H1 (cell line): ENCODE measurements at regions not wholly inside any gene's neighbourhood (a gene's known extent, or its start where the extent isn't known, plus 50 kb on each side); places are given as distances from the start of the nearest gene placed in this dataset.

ENCODE experiments used
- CTCF ChIA-PET: fragments of 300-600 bp; sonication (Branson Sonifier 250); formaldehyde crosslinking; loops from one replicate; lab custom pipeline; 2021; ENCODE audit not compliant: partially characterized antibody; lab: Charles Lee
- POLR2A ChIA-PET: fragments of 300-600 bp; sonication (Branson Sonifier 250); formaldehyde crosslinking; loops from one replicate; lab custom pipeline; 2021; ENCODE audit warnings: inconsistent platforms; ENCODE audit not compliant: partially characterized antibody; lab: Charles Lee
- DNase-seq, 2 experiments: peaks; one replicate each; pipeline versions ENCODE4 v3.0.0 to v3.0.0-alpha.2; 2010 to 2022; ENCODE audit warnings: low spot score in 2 of 2, low read depth in 1 of 2, mixed read lengths in 1 of 2
- FAIRE-seq: peaks from 2 replicates; lab custom pipeline; 2011; peaks lifted over from hg19 to GRCh38; lab: Jason Lieb, UNC
- H2AFZ ChIP-seq: 2 replicates; pipeline ENCODE4 v1.8.1; 2012; ENCODE audit warnings: low read length, inconsistent platforms
- H2AK5ac ChIP-seq: 2 replicates; pipeline ENCODE4 v1.6.1; 2013; ENCODE audit warnings: low read depth, low read length
- H2BK120ac ChIP-seq: replicated peaks from 2 replicates; pipeline ENCODE3; 2013; ENCODE audit warnings: low read depth, low read length, inconsistent platforms
- H2BK12ac ChIP-seq: 2 replicates; pipeline ENCODE4 v1.6.1; 2013; ENCODE audit warnings: low read depth, low read length
- H2BK15ac ChIP-seq: 2 replicates; pipeline ENCODE4 v1.6.1; 2013; ENCODE audit warnings: low read length
- H2BK20ac ChIP-seq: 2 replicates; pipeline ENCODE4 v1.6.1; 2013; ENCODE audit warnings: low read length
- H2BK5ac ChIP-seq: 2 replicates; pipeline ENCODE4 v1.6.1; 2013; ENCODE audit warnings: low read depth, low read length
- H3K14ac ChIP-seq: 2 replicates; pipeline ENCODE4 v1.6.1; 2013; ENCODE audit warnings: inconsistent platforms; ENCODE audit not compliant: insufficient read length
- H3K18ac ChIP-seq: 2 replicates; pipeline ENCODE4 v1.6.1; 2013; ENCODE audit warnings: low read length; ENCODE audit errors: extremely low read depth
- H3K23ac ChIP-seq: 2 replicates; pipeline ENCODE4 v1.6.1; 2013; ENCODE audit warnings: inconsistent platforms; ENCODE audit not compliant: insufficient read length
- H3K23me2 ChIP-seq: 2 replicates; pipeline ENCODE4 v1.6.1; 2013; ENCODE audit warnings: low read depth, low read length
- H3K27ac ChIP-seq: 2 replicates; pipeline ENCODE4 v1.6.1; 2011; ENCODE audit warnings: low read depth, low read length, inconsistent platforms
- H3K27me3 ChIP-seq, 4 experiments: replicated peaks in 1 of 4; 1 replicate in 1 of 4; 2 replicates in 3 of 4; pipeline versions ENCODE4 v1.6.1 to v1.8.1; 2011 to 2013; ENCODE audit warnings: low read length in 3 of 4, mild to moderate bottlenecking in 3 of 4, inconsistent platforms in 2 of 4, mixed read lengths in 2 of 4, moderate library complexity in 1 of 4; ENCODE audit not compliant: control insufficient read depth in 3 of 4, insufficient read depth in 3 of 4; ENCODE audit errors: extremely low read depth in 1 of 4
- H3K36me3 ChIP-seq, 4 experiments: 2 replicates each; pipeline versions ENCODE4 v1.6.1 to v1.8.1; 2011 to 2013; ENCODE audit warnings: mild to moderate bottlenecking in 4 of 4, low read length in 3 of 4, moderate library complexity in 2 of 4, control low read depth in 1 of 4, inconsistent platforms in 1 of 4; ENCODE audit not compliant: insufficient read depth in 4 of 4, control insufficient read depth in 2 of 4
- H3K4ac ChIP-seq: replicated peaks from 2 replicates; pipeline ENCODE3; 2013; ENCODE audit warnings: low read length, low read depth, mixed read lengths, inconsistent platforms; ENCODE audit not compliant: insufficient read length
- H3K4me1 ChIP-seq, 4 experiments: replicated peaks in 1 of 4; 1 replicate in 1 of 4; 2 replicates in 3 of 4; pipeline versions ENCODE4 v1.6.1 to v1.8.1; 2011 to 2013; ENCODE audit warnings: low read length in 3 of 4, inconsistent platforms in 2 of 4, mixed read lengths in 1 of 4; ENCODE audit not compliant: insufficient read depth in 4 of 4, control insufficient read depth in 3 of 4
- H3K4me2 ChIP-seq, 2 experiments: 2 replicates each; pipeline versions ENCODE4 v1.6.1 to v1.8.1; 2011 to 2013; ENCODE audit warnings: low read depth in 2 of 2, low read length in 2 of 2, control low read depth in 1 of 2, inconsistent platforms in 1 of 2, mild to moderate bottlenecking in 1 of 2; ENCODE audit not compliant: insufficient read depth in 1 of 2
- H3K4me3 ChIP-seq, 4 experiments: fragments of 200-600, 300-600 bp in 1 of 4; sonication (generic), shearing (Covaris generic), sonication (Bioruptor Twin) in 1 of 4; 2 replicates each; pipeline versions ENCODE4 v1.5.1 to v1.8.1; 2011 to 2016; ENCODE audit warnings: low read length in 4 of 4, low read depth in 3 of 4, control low read depth in 2 of 4, inconsistent platforms in 2 of 4, mild to moderate bottlenecking in 2 of 4, mixed read lengths in 1 of 4, moderate library complexity in 1 of 4; ENCODE audit not compliant: insufficient read depth in 2 of 4; ENCODE audit errors: extremely low read depth in 1 of 4
- H3K56ac ChIP-seq: replicated peaks from 2 replicates; pipeline ENCODE3; 2013; ENCODE audit warnings: low read depth, mild to moderate bottlenecking, mixed read lengths, low read length, inconsistent platforms; ENCODE audit not compliant: insufficient read length
- H3K79me1 ChIP-seq: 2 replicates; pipeline ENCODE4 v1.6.1; 2013; ENCODE audit warnings: low read depth, low read length, control low read depth
- H3K79me2 ChIP-seq, 2 experiments: 2 replicates each; pipeline versions ENCODE4 v1.6.1 to v1.8.1; 2012 to 2013; ENCODE audit warnings: low read length in 2 of 2, mild to moderate bottlenecking in 2 of 2, inconsistent platforms in 1 of 2; ENCODE audit not compliant: insufficient read depth in 2 of 2, control insufficient read depth in 1 of 2
- H3K9ac ChIP-seq, 4 experiments: replicated peaks in 1 of 4; 1 replicate in 1 of 4; 2 replicates in 3 of 4; pipeline versions ENCODE4 v1.6.1 to v1.8.1; 2011 to 2013; ENCODE audit warnings: low read depth in 3 of 4, low read length in 3 of 4, control low read depth in 2 of 4, mild to moderate bottlenecking in 2 of 4, moderate library complexity in 2 of 4, inconsistent platforms in 1 of 4; ENCODE audit errors: extremely low read depth in 1 of 4
- H3K9me3 ChIP-seq, 2 experiments: 2 replicates each; pipeline versions ENCODE4 v1.6.1 to v1.8.1; 2012 to 2013; ENCODE audit warnings: mild to moderate bottlenecking in 2 of 2, moderate library complexity in 2 of 2, control low read depth in 1 of 2, inconsistent platforms in 1 of 2, low read depth in 1 of 2, low read length in 1 of 2, mixed read lengths in 1 of 2; ENCODE audit not compliant: insufficient read depth in 2 of 2
- H4K20me1 ChIP-seq, 2 experiments: replicated peaks in 1 of 2; 2 replicates each; pipeline versions ENCODE3 to v1.8.1; 2011 to 2013; ENCODE audit warnings: inconsistent platforms in 2 of 2, low read length in 2 of 2, mild to moderate bottlenecking in 1 of 2; ENCODE audit not compliant: insufficient read depth in 2 of 2, control insufficient read depth in 1 of 2
- H4K5ac ChIP-seq: 2 replicates; pipeline ENCODE4 v1.6.1; 2013; ENCODE audit warnings: low read length, low read depth, mixed read lengths, inconsistent platforms; ENCODE audit not compliant: insufficient read length
- H4K8ac ChIP-seq: 2 replicates; pipeline ENCODE4 v1.8.0; 2013; ENCODE audit warnings: mild to moderate bottlenecking, moderate library complexity, low read length, inconsistent platforms; ENCODE audit not compliant: insufficient read depth; ENCODE audit errors: extremely low read depth
- H4K91ac ChIP-seq: replicated peaks from 2 replicates; pipeline ENCODE3; 2013; ENCODE audit warnings: low read length, mixed read lengths, inconsistent platforms; ENCODE audit not compliant: insufficient read length
- POLR2AphosphoS5 ChIP-seq: IDR thresholded peaks from 2 replicates; pipeline ENCODE4 v1.6.1; 2011; ENCODE audit warnings: low read depth, low read length
- WGBS, 2 experiments: shearing (Covaris generic) in 1 of 2; methylation state at CpG; one replicate each; pipeline versions ENCODE4 v1.1.6 to v1.1.7; 2013 to 2015; ENCODE audit warnings: low lambda C conversion rate in 2 of 2, mixed read lengths in 2 of 2, inconsistent platforms in 1 of 2, low coverage in 1 of 2, missing lambda C conversion rate in 1 of 2; ENCODE audit not compliant: insufficient replicate concordance in 2 of 2, insufficient coverage in 1 of 2, insufficient read length in 1 of 2; ENCODE audit errors: extremely low coverage in 1 of 2, missing lambda C conversion rate in 1 of 2; 5-methylcytosine and 5-hydroxymethylcytosine counted together

- Histone ChIP-seq H3K9me3 (peaks cover 0 to 4% of the 10 kb centered on the region in 2 experiments; a peak in 1 of 4 replicates), H3K4me2 (no peak overlapping the region), H3K9ac (no peak overlapping the region), H4K91ac (no peak overlapping the region), H3K56ac (no peak overlapping the region), H3K4me1 (peaks cover 0 to 6% (median under 1%) of the 10 kb centered on the region in 4 experiments; a peak in 2 of 7 replicates), H2BK12ac (no peak overlapping the region), H3K79me2 (no peaks in the 10 kb centered on the region), H3K79me1 (no peaks in the 10 kb centered on the region), H2BK20ac (no peak overlapping the region), H2BK120ac (no peak overlapping the region), H3K4me3 (no peak overlapping the region), H2BK5ac (no peak overlapping the region), H3K23ac (no peak overlapping the region), H3K14ac (no peak overlapping the region), H3K23me2 (no peaks in the 10 kb centered on the region), H4K5ac (no peak overlapping the region), H4K8ac (no peak overlapping the region), H3K27ac (no peak overlapping the region), H2AFZ (no peak overlapping the region), H3K27me3 (no peaks in the 10 kb centered on the region), H3K18ac (no peak overlapping the region), H2BK15ac (no peak overlapping the region), H2AK5ac (no peak overlapping the region), H4K20me1 (no peaks in the 10 kb centered on the region), H3K36me3 (no peaks in the 10 kb centered on the region), H3K4ac (no peak overlapping the region)
- POLR2A ChIA-PET: interaction anchor here (1.1 kb wide), 1 partner anchor 126 kb away, joined by 3 read pairs; no protein-coding TSS in a partner anchor
- DNase-seq (no peak), FAIRE-seq (no peak)
- TF ChIP-seq POLR2AphosphoS5: no peak
- CTCF ChIA-PET: no interaction called here
- 71% methylated on average over 1 of the region's 1 CpG; no CpG with 5 or more reads in 1 of the 2 experiments for WGBS, 2 experiments
Measured at GRCh38 chr2:63723709-63724108, 118.0 kb upstream of the UGP2 start.
